Medulla oblongata (tissue), 1 donor: ENCODE measurements at regions not wholly inside any gene's neighbourhood (a gene's known extent, or its start where the extent isn't known, plus 50 kb on each side); places are given as distances from the start of the nearest gene placed in this dataset.

Experiments used
- DNase-seq: peaks from one replicate; pipeline ENCODE4 v3.0.0-alpha.2; 2015; ENCODE audit errors: extremely low spot score

GRCh38 chr22:48456449-48456848 is 1371.2 kb downstream of the BRD1 start:
- no peak for DNase-seq

- DNase-seq = no peak
Measured at GRCh38 chr22:48453751-48454485, 1373.8 kb downstream of the BRD1 start.

GRCh38 chr22:48453171-48453570 is 1374.5 kb downstream of the BRD1 start:
- no peak for DNase-seq

- no peak for DNase-seq
Measured at GRCh38 chr22:48452766-48453165, 1374.9 kb downstream of the BRD1 start.

GRCh38 chr22:48451891-48452290 is 1375.8 kb downstream of the BRD1 start:
- DNase-seq = no peak

GRCh38 chr22:48450188-48450825 is 1377.4 kb downstream of the BRD1 start:
- DNase-seq = no peak

GRCh38 chr22:48449466-48450187 is 1378.0 kb downstream of the BRD1 start:
- no peak for DNase-seq

GRCh38 chr22:48448821-48449220 is 1378.9 kb downstream of the BRD1 start:
- no peak for DNase-seq

GRCh38 chr22:48445113-48445827 is 1382.4 kb downstream of the BRD1 start:
- no peak for DNase-seq

- no peak for DNase-seq
Measured at GRCh38 chr22:48444320-48445112, 1383.2 kb downstream of the BRD1 start.

GRCh38 chr22:48443680-48444079 is 1384.0 kb downstream of the BRD1 start:
- no peak for DNase-seq

GRCh38 chr22:48442663-48443062 is 1385.0 kb downstream of the BRD1 start:
- DNase-seq = no peak

GRCh38 chr22:48441553-48441850 is 1386.2 kb downstream of the BRD1 start:
- no peak for DNase-seq

- DNase-seq = no peak
Measured at GRCh38 chr22:48440673-48441552, 1386.8 kb downstream of the BRD1 start.

- DNase-seq = no peak
Measured at GRCh38 chr22:48440176-48440575, 1387.5 kb downstream of the BRD1 start.

- DNase-seq = no peak
Measured at GRCh38 chr22:48439560-48440135, 1388.0 kb downstream of the BRD1 start.

- DNase-seq = no peak
Measured at GRCh38 chr22:48438800-48439559, 1388.7 kb downstream of the BRD1 start.

GRCh38 chr22:48438096-48438495 is 1389.6 kb downstream of the BRD1 start:
- no peak for DNase-seq

- DNase-seq = no peak
Measured at GRCh38 chr22:48436201-48436931, 1391.3 kb downstream of the BRD1 start.
